HepG2 (cell line): ENCODE measurements at regions not wholly inside any gene's neighbourhood (a gene's known extent, or its start where the extent isn't known, plus 50 kb on each side); places are given as distances from the start of the nearest gene placed in this dataset.

ENCODE experiments used
- ATAC-seq: fragments of 200-7000 bp; cut with Tn5 transposase; 3 replicates; pipeline ENCODE4 v1.9.1; 2020; ENCODE audit warnings: mild to moderate bottlenecking, moderate library complexity
- BruUV-seq: library from RNA; stranded (reverse); fragments of 400-500 nt; replicated peaks from 2 replicates; lab custom pipeline; 2021; lab: Mats Ljungman, UMichigan
- CTCF ChIA-PET: fragments of 300-600 bp; formaldehyde crosslinking; extraction: SDS; loops from one replicate; lab custom pipeline; 2021; ENCODE audit warnings: low total read pairs, inconsistent platforms, low intra/inter-chr PET ratio; lab: Yijun Ruan, JAX
- POLR2A ChIA-PET: fragments of 350-600 bp; sonication (Branson Sonifier 250); formaldehyde crosslinking; loops from one replicate; lab custom pipeline; 2020; ENCODE audit warnings: antibody characterized with exemption, inconsistent platforms; lab: Yijun Ruan, JAX
- DNase-seq: peaks from one replicate; pipeline ENCODE4 v3.0.0-alpha.2; 2015; ENCODE audit warnings: low spot score
- FAIRE-seq: peaks from 3 replicates; lab custom pipeline; 2011; peaks lifted over from hg19 to GRCh38; lab: Jason Lieb, UNC
- H2AFZ ChIP-seq: one replicate; pipeline ENCODE4 v1.6.1; 2011; ENCODE audit warnings: low read length, inconsistent platforms
- H3K27ac ChIP-seq: fragments of 300-600 bp; 3 replicates; pipeline ENCODE4 v1.8.0; 2011; ENCODE audit warnings: mixed run types, mild to moderate bottlenecking, mixed read lengths, low read length, inconsistent platforms; ENCODE audit not compliant: insufficient read depth; ENCODE audit errors: extremely low read length
- H3K27me3 ChIP-seq, 2 experiments: fragments of 200-600 bp in 1 of 2; 2 replicates in 1 of 2; 3 replicates in 1 of 2; pipeline versions ENCODE4 v1.6.0 to v1.8.0; 2011; ENCODE audit warnings: low read length in 2 of 2, mild to moderate bottlenecking in 2 of 2, moderate library complexity in 2 of 2, inconsistent platforms in 1 of 2; ENCODE audit not compliant: insufficient read depth in 2 of 2, control insufficient read depth in 1 of 2
- H3K36me3 ChIP-seq, 2 experiments: fragments of 200-600 bp in 1 of 2; replicated peaks in 1 of 2; 2 replicates in 1 of 2; 3 replicates in 1 of 2; pipeline versions ENCODE4 v1.5.1 to v1.8.0; 2011; ENCODE audit warnings: low read length in 2 of 2, inconsistent platforms in 1 of 2; ENCODE audit not compliant: insufficient read depth in 2 of 2, control insufficient read depth in 1 of 2
- H3K4me1 ChIP-seq: 2 replicates; pipeline ENCODE4 v1.5.1; 2012; ENCODE audit warnings: low read length, inconsistent platforms; ENCODE audit not compliant: insufficient read depth
- H3K4me2 ChIP-seq: 2 replicates; pipeline ENCODE4 v1.6.0; 2011; ENCODE audit warnings: low read depth, low read length, inconsistent platforms
- H3K4me3 ChIP-seq, 3 experiments: fragments of 200-600 bp in 1 of 3; sonication (generic), shearing (Covaris generic) in 1 of 3; replicated peaks in 1 of 3; 2 replicates each; pipeline ENCODE4 v1.5.1; 2011 to 2016; ENCODE audit warnings: low read length in 3 of 3, inconsistent platforms in 2 of 3, low read depth in 2 of 3, mild to moderate bottlenecking in 2 of 3, control low read depth in 1 of 3, mixed read lengths in 1 of 3; ENCODE audit not compliant: insufficient read depth in 1 of 3
- H3K79me2 ChIP-seq: one replicate; pipeline ENCODE4 v1.6.1; 2011; ENCODE audit warnings: low read length, inconsistent platforms; ENCODE audit not compliant: insufficient read depth
- H3K9ac ChIP-seq: 2 replicates; pipeline ENCODE4 v1.6.0; 2011; ENCODE audit warnings: mild to moderate bottlenecking, low read depth, low read length, inconsistent platforms; ENCODE audit not compliant: insufficient read depth
- H3K9me3 ChIP-seq: 2 replicates; pipeline ENCODE4 v1.5.1; 2012; ENCODE audit warnings: mild to moderate bottlenecking, low read length
- H4K20me1 ChIP-seq: 2 replicates; pipeline ENCODE4 v1.6.0; 2011; ENCODE audit warnings: inconsistent platforms, mild to moderate bottlenecking, low read length, moderate library complexity; ENCODE audit not compliant: insufficient read depth
- REXO4 ChIP-seq: sonication (generic); formaldehyde crosslinking; IDR thresholded peaks from 2 replicates; pipeline ENCODE4 v1.8.0; 2022; ENCODE audit warnings: missing genetic modification reagents, mild to moderate bottlenecking, borderline replicate concordance
- RORA ChIP-seq: sonication (generic); formaldehyde crosslinking; IDR thresholded peaks from 2 replicates; pipeline ENCODE4 v1.5.0; 2020; ENCODE audit warnings: mild to moderate bottlenecking, missing genetic modification reagents, moderate library complexity
- ZNF382 ChIP-seq: sonication (generic); formaldehyde crosslinking; IDR thresholded peaks from 2 replicates; pipeline ENCODE4 v1.5.0; 2020; ENCODE audit warnings: missing genetic modification reagents, mild to moderate bottlenecking, borderline replicate concordance
- WGBS: methylation state at CpG from one replicate; pipeline ENCODE4 v1.1.6; 2017; ENCODE audit warnings: low lambda C conversion rate; 5-methylcytosine and 5-hydroxymethylcytosine counted together
- in situ Hi-C: cut with HindIII; loops from 2 replicates; pipeline ENCODE4 v1.10.0; 2017; ENCODE audit warnings: low pct_unique_long_range_greater_than_20kb; ENCODE audit not compliant: extremely low pct_ligation_motif_present
- intact Hi-C: fragments of 100-400 bp; cut with micrococcal nuclease; formaldehyde crosslinking; loops from one replicate; pipeline ENCODE4 v1.10.0; 2022; ENCODE audit not compliant: unreplicated experiment
- TF ChIP-seq, protein P1 (sequence below): sonication (generic); formaldehyde crosslinking; IDR thresholded peaks from 2 replicates; pipeline ENCODE4 v1.8.0; 2022; ENCODE audit warnings: missing genetic modification reagents, mild to moderate bottlenecking, borderline replicate concordance
- TF ChIP-seq, protein P2 (sequence below): fragments of 450-650 bp; IDR thresholded peaks from 2 replicates; pipeline ENCODE4 v1.6.1; 2017

- TF ChIP-seq, protein P1, sequence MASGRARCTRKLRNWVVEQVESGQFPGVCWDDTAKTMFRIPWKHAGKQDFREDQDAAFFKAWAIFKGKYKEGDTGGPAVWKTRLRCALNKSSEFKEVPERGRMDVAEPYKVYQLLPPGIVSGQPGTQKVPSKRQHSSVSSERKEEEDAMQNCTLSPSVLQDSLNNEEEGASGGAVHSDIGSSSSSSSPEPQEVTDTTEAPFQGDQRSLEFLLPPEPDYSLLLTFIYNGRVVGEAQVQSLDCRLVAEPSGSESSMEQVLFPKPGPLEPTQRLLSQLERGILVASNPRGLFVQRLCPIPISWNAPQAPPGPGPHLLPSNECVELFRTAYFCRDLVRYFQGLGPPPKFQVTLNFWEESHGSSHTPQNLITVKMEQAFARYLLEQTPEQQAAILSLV (CRISPR knock-in tag): no peak
- TF ChIP-seq REXO4 (CRISPR knock-in tag) (no peak), ZNF382 (CRISPR knock-in tag) (no peak)
- TF ChIP-seq, protein P2, sequence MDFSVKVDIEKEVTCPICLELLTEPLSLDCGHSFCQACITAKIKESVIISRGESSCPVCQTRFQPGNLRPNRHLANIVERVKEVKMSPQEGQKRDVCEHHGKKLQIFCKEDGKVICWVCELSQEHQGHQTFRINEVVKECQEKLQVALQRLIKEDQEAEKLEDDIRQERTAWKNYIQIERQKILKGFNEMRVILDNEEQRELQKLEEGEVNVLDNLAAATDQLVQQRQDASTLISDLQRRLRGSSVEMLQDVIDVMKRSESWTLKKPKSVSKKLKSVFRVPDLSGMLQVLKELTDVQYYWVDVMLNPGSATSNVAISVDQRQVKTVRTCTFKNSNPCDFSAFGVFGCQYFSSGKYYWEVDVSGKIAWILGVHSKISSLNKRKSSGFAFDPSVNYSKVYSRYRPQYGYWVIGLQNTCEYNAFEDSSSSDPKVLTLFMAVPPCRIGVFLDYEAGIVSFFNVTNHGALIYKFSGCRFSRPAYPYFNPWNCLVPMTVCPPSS: no peak
Measured at GRCh38 chr16:35447010-35447558, 1987.7 kb downstream of the TP53TG3F start (continued).

DNA sequence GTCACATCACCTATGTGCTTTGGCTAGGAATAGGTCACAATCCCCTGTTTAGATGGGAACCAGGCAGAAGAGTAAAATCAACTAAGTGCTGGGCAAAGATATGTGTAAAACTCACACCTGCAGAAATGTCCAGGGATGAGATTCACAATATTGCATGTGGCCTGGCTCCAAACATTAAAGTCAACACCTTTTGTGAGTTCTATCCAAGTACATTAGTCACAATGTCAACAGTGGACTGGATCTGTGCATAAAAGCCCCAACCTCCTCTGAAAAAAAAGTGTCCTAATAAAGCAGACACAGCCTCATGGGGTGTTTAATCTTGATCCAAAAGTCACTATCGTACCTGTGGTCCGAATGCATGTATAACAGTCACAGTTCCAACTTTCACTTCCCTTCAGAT, 1990.3 kb downstream of the TP53TG3F start:
- Histone ChIP-seq H4K20me1 (no peaks in the 10 kb centered on the region), H3K9me3 (peaks cover 100% of the 10 kb centered on the region), H2AFZ (no peak overlapping the region), H3K4me1 (no peaks in the 10 kb centered on the region), H3K4me3 (no peak overlapping the region), H3K4me2 (no peak overlapping the region), H3K36me3 (no peaks in the 10 kb centered on the region), H3K9ac (no peak overlapping the region), H3K27ac (no peak overlapping the region), H3K27me3 (no peaks in the 10 kb centered on the region), H3K79me2 (no peaks in the 10 kb centered on the region)
- 0% methylated on average over 2 of the region's 2 CpGs for WGBS
- TF ChIP-seq RORA (CRISPR knock-in tag): no peak
- intact Hi-C loops: no loop called here
- ChIA-PET CTCF (no interaction called here), POLR2A (no interaction called here)
- in situ Hi-C loops: no loop called here
- FAIRE-seq (no peak), ATAC-seq (no peak), DNase-seq (no peak)
- BruUV-seq: no TSS peak
